SW480 (cell line): ENCODE measurements at regions not wholly inside any gene's neighbourhood (a gene's known extent, or its start where the extent isn't known, plus 50 kb on each side); places are given as distances from the start of the nearest gene placed in this dataset.
"Not testable (repeated sequence)": the region's sequence is repeated elsewhere in the genome, so short reads cannot be mapped to it uniquely, and the experiment has no call there.

ENCODE experiments used
- DNase-seq: peaks from one replicate; pipeline ENCODE4 v3.0.0-alpha.2; 2016; ENCODE audit warnings: low spot score

DNA sequence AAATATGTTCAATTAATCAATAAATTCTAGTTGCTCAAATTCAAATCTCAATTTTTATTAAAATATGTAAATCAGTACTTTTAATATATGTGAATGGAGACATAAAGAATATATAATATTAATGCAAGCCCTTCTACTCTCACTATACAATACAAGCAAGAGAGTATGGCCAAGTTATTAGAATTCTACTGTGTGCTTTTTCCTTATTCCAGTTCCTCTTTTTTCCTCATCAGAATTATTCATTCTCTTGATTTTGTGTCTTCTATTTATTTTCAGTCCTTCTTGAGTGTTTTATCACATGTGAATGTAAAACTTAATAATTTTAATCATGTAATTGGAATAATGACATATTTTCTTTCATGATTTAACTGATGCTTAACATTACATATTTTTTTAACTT is 276.8 kb downstream of the PCDH20 start:
- no peak for DNase-seq

DNA sequence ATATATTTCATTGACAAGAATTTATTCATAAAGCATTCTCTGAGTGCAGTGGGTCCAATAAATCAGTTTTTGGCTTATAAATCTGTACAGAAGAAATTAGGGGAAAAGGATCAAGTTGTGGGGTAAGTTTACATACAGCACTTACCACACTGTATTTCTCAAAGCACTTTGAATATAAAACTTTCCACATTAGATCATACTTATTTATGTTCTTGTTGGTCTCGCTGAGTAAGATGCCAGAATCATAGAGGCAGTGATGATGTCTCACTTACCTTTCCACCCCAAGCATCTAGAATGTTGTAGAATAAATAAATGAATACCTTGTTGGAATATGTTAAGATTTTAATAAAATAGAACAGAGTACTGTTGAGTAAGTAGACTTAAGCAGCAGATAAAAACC is 279.1 kb downstream of the PCDH20 start:
- no peak for DNase-seq

DNA sequence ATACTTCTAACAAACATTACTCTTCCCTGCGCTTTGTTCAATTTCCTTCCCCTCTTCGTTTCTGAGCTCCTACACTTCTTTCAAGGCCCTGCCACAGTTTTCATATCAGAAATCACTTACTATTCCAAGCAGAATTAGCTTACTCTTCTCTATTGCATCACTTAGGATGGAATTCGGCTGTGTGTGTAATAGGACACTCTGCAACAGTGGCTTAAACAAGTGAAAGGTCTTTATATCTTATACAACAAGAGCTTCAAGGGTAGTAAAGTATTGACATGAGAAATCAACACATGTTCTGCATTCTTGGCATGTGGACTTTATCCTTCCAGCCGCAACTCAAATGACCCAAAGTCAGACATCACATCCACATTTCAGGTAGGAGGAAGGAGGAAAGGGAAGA is 279.6 kb downstream of the PCDH20 start:
- no peak for DNase-seq

DNA sequence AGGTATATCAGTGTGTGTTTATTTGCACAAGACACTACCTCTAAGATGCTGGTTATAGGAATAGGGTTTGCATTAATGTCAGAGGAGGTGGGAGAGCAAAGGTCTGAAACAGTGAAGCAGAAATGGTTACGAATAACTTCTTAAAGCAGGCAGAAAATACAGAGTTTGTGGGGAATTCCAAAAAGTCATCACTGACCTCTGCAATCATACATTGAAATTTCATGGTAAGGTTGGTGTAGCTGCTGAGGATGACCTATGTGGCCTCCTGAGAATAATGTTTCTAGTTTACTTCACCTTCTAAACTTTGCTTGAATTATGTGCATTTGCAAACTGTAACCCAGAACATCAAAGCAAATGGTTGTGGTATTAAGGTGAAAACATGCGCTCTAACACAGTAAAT is 280.1 kb downstream of the PCDH20 start:
- no peak for DNase-seq

DNA sequence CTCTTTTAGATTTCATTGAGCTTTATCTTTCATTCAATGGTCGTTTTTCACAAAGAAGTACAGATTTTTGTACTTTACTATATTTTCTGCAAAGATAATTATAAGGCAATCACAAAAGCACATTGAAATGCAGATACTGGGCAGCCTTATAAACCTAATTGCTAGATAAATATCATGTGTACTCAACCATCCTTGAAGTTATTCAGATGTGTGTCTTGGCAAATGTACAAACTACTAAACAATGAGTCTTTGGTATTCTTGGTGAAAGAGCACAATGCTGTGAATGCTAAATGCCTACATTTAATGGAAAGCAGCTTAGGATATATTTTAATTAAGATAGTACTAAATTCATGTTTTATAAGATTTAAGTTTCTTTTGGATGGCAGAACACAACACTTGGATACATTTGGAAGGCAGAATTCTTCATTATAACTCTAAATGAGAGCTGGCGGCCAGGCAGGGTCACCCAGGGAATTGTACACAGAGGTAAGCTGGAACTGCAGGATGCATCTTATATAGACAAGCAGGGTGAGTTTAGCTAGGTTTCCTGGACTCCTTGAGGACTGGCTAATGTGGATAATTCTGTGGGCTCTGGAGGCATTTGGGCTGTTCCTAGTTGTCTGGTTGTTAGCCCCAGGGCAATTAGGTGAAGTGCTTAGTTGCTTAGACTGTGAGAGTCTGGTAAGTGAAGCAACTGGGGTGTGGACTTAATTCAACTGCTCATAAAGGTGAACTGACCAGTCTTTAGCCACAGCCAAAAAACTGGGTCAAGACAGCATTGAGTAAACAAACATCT is 286.6 kb downstream of the PCDH20 start:
- no peak for DNase-seq

DNA sequence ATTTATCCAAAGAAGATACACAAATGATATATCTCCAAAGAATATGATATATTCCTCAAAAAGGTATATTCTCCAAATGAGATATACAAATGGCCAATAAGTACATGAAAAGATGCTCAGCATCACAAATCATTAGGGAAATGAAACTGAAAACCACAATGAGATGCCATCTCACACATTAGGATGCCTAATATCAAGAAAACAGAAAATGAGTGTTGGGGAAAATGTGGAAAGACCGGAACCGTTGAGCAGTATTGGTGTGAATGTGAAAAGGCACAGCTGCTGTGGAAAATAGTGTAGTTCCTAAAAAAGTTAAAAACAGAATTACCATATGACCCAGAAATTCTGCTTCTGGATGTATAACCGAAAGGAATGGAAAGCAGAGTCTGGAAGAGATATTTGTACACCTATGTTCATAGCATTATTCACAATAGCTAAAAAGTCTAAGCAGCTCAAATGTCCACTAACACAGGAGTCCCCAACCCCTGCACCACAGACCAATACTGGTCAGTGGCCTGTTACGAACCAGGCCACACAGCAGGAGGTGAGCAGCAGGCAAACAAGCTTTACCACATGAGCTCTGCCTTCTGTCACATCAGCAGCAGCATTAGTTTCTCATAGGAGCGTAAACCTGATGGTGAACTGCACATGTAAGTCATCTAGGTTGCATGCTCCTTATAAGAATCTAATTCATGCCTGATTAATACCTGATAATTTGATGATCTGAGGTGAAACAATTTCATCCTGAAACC is 291.9 kb downstream of the PCDH20 start:
- DNase-seq, result no peak

DNA sequence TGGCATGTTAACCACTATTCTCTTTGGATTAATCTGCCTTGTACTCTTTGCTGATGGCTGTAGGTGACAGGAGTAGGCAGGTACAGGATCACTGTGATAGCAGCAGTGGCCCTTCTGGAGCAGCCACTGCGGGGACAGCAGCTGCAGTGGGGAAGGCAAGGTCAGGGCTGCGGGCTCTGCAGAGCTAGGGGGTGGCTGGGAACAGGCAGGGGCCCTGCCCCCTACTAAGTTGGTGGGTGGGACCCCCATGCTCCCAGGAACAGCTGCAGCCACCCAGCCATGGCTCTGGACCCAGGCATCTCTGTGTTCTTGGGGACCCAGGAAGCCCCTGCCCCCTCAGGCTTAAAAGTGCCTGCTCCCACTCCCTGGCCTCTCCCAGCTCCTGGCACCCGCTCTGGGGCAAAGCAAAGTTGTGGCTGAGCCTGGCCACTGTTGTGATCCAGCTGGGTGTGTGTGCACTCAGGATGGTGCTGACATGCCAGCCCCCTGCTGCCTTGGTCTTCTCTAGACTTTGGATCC is 302.4 kb downstream of the PCDH20 start:
- no peak for DNase-seq

DNA sequence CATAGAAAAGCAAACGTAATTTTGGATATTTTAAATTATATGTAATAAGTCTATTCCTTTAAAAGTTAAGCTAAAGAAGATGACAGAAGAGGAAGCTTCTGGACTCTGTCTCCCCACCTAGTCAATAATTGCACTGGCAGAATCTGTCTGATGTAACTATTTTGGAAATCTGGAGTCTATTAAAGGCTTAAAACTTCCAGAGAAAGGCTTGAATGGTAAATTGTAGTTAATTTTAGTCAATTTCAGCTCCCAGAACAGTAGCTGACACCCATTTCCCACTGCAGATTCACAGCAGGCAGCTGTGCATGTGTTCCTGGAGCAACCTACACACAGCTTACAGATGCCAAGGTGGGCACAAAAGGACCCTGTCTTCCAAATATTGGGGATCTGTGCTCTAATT is 304.1 kb downstream of the PCDH20 start:
- DNase-seq, result no peak

DNA sequence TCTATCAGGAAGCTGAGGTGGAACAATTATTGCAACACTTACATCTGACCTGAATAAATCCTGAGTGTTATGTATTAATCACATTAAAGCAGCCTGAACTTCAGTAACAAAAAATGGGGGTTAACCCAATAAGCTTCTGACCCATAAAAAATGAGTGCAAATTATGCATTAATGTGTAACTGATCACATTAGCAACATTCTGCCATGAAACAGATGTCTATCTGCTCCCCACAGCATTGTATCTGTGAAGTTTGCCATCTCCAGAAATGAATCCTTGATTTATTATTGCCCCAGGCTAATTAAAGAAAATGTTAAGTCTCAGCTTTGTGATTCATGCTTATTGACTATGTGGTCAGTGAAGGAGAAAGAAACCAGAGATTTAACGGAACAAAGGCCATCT is 304.9 kb downstream of the PCDH20 start:
- no peak for DNase-seq

DNA sequence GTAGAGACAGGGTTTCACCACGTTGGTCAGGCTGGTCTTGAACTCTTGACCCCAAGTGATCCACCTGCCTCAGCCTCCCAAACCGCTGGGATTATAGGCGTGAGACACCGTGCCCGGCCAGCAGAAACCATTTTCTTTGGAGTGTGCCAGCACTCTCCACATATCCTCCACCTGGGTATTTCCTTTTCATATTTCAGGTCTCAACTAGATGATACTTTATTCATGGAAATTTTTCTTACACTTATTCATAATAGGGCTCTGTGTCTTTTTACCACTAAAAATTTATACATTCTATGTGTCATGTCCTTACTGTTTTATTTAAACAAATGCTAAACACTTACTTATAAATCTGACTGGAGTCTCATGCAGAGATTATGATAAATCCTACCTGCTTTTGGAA is 305.9 kb downstream of the PCDH20 start:
- no peak for DNase-seq

DNA sequence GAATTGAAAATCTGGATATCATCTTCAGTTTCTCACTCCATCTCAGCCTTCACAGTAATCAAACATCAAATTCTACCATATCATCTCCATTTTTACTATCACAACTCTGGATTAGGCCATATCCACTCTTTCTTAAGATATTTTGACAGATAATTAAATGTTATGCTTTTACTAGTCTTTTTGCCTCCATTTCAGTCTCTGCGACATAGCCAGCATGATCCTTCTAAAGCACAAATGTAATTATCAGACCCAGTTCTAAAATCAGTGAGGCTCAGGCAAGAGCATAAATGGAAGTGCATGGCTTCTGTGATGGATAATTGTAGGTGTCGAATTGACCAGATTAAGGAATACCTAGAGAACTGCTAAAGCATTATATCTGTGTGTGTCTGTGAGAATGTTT is 307.7 kb downstream of the PCDH20 start:
- no peak for DNase-seq

DNA sequence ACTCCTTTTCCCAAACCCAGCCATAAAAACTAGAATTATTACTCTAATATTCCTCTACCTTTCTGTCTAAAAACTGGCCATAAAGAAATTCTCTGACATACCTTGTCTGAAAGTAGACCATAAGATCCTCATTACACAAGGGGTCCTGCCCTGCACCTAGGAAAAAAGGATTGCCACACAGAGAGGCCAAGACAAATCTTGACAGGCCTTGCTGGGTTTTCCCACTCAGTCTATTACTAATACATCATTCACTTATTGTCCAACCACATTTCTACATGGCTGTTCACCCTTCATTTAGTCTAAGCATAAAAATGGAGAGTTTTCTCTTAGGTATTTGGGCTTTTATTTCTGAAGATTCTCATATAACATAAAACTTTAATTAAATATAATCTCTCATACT is 319.8 kb downstream of the PCDH20 start:
- no peak for DNase-seq

DNA sequence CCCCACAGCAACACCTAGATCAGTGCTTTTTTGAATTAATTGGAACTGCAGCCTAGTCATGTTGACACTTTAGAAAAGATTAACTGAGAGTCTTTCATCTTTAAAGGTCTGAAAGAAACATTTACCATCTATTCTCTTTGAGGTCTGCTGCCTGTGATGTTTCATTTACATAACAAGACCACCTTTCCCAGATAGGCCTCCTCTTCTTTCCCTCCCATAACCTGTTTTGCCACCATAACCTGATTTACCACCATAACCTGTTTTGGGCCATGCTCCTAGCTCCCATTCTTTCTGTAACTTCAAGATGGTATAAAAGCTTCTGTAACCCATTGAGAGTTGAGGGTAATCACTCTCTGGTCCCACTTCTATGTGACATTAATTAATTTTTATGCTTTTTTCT is 320.8 kb downstream of the PCDH20 start:
- no peak for DNase-seq

DNA sequence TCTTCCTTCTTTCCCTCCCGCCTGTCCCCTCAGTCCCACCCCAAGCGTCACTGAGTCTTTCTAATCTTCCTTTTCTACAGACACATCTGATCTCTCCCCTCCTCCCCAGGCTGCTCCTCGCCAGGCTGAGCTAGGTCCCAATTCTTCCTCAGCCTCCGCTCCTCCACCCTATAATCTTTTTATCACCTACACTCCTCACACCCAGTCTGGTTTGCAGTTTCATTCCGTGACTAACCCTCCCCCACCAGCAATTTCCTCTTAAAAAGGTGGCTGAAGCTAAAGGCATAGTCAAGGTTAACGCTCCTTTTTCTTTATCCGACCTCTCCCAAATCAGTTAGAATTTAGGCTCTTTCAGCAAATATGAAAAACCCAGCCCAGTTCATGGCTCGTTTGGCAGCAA is 325.8 kb downstream of the PCDH20 start:
- not testable (repeated sequence) for DNase-seq

DNA sequence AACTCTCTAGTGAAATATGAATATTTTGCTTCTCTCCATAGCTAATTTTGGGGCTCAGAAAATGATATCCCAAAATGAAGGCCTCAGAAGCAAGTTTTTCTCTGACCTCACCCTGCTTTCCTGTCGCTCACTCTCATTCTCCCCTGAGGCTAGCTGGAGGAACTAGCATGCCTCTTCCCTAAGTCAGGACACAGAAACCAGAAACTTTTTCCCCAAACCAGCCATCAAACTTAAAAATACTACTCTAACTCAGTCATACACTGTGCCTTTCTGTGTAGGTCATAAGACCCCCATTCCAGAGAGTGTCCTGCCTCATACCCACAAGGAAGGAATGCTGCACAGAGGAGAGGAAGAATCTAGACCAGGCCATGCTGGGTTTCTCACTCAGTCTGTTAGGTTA is 329.6 kb downstream of the PCDH20 start:
- no peak for DNase-seq

DNA sequence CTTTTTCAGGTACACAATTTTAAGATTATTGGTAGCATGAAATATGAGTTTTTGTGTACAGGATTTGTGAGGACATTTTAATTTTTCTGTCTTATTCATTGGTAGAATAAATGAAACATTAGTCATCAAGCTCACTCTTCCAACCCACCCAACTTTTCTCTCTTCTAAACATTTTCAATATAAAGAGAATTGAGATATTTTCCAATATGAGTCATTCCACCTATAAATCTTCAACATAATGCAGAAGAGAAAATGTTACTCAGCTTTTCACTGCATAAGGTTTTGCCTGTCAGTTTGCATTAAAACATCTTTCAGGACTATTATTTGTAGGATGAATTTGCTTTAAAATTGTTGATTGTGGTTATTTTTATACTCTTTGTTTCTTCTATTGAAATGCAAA is 330.7 kb downstream of the PCDH20 start:
- DNase-seq, result no peak

DNA sequence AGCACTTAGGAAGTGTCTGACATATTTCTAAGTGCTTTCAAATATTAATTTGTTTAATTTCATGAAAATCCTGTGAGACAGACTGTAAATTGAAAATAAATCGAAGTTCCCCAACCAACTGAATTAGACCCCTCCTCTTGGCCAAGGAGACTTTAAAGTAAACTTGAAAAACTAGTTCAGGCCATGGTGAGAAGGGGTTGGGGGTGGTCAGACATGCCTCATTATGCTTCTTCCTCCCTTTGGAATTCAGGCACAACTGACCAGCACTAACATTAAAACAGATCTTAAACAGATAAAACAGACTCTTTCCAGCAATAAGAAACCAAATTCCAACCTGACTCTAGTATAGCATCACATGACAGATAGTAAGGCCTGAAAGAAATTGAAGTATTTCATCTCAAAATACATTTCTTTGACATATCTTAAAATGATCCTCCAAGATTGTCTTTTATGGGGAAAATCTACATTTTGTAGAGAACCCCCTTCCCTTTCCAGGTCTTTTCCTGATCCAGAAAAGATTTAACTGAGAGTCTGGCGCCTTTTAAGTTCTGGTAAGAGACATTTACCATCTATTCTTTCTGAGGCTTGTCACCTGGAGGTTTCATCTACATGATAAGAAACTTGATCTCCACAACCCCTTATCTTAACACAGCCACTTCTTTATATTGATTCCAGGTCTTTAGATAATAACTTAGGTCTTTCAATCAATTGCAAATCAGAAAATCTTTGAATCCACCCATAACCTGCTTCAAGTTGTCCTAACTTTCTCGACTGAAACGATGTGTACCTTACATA is 336.5 kb downstream of the PCDH20 start:
- DNase-seq, result no peak

DNA sequence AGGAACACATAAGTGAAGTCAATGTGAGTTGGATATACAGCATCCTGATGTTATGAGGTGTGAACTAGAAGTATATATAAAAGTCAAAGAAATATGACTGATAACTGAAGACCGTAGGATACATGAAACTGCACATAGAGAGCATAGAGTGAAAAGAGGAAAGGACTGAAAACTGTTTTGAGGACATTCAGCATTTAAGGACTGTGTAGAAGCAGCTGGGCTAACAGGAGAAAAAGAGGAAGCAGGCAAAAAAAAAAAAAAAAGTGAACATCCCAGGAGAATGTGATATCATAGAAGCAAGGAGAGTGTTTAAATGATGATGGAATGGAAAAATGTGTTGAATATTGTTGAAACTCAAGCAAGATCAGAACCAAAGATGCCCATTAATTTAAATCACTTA is 363.5 kb downstream of the PCDH20 start:
- no peak for DNase-seq

DNA sequence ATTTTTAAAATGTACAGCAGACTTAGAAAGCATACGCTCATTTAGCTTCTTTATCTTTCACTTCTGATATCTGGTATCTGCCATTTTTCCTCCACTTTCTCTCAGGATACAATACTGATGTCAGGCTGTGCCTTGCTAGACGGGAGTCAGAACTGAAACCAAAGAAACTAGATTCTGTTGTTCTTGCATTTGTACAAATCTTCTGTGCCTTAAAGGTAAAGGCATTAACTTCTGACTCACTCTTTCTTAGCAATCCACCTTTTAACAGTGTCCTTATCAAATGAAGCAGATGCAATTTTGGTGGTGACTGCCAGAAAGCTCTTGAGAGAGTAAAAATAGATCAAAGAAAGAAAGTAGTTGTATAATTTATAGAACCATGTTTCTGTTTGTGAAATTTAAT is 370.4 kb downstream of the PCDH20 start:
- DNase-seq, result no peak

DNA sequence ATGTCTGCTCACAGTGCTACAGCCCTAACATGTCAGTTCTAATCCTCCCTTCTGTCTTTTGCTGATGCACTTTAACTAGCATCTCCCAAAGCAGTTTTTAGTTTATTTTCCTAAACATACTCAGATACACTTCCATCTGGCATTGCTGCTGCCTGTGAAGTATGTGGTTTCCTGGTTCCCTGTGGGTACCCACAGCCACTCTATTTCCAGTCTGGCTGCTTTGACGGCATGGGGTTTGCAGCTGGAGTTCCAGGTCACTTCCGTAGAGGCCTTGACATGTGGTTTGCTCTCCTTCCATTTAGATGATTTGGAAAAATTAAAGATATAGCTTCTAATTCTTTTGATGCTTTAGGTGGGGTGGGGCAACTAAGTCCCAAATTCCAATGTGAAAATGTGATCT is 375.5 kb downstream of the PCDH20 start:
- DNase-seq, result peak; percentile 11

DNA sequence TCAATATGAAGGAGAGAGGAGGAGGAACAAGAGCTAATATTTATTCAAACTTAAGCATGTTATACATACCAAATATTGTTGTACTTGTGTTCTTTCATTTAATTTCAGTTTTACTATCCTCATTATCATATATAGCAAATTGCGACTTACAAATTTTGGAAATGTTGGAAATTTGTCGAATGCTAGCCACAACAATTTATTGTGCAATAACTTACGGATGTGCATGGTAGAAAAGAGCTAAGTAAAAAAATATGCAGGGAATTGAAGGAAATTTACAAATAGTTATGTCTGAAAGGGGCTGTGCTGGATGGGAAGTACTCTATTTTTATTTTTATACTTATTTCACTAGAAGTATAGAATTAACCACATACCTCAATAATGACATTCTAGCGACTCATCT is 376.3 kb downstream of the PCDH20 start:
- DNase-seq, result no peak

DNA sequence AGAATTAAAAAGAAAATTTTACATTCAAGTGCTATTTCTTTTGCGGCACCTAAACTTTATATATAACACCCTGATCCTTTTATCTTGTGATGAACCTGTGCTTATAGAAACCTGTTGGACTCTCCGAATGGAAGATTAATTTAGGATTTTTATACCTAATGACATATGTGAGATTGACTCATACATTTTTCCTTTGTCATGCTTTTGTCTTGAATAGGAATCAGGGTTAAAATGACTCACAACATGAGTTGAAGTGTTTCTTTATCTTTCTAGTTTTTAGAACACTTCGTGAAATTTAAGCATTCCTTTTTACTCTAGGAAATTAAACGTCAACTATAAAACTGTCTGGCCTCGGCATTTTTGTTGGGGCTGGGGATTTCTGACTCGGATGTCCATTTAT is 378.9 kb downstream of the PCDH20 start:
- DNase-seq, result no peak

DNA sequence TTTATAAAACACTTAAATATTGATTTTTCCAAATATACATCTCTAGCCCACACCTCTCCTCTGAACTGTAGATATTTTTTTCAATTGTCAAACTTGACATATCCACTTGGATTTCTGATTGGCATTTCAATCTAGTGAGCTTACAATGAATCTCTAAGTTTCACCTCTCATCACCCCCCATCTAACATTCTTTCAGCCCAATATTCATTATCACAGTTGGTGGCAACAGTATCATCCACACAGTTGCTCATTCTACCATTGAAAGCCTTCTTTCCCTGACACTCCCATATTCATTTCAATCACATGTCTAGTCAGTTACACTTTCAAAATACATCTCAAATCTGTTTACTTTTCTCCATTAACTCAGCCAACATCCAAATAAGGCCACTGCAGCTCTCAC is 385.2 kb downstream of the PCDH20 start:
- no peak for DNase-seq
